Skeletal muscle tissue (tissue), 4 donors: ENCODE measurements at regions not wholly inside any gene's neighbourhood (a gene's known extent, or its start where the extent isn't known, plus 50 kb on each side); places are given as distances from the start of the nearest gene placed in this dataset. TPM values are rescaled to one million over a fixed set of nuclear protein-coding genes. Genes with fewer than 3 reads are reported as not detected.

Source experiments
- H3K27ac ChIP-seq: one replicate; pipeline ENCODE4 v1.7.0; 2013; ENCODE audit warnings: mild to moderate bottlenecking, low read depth, low read length, inconsistent platforms
- H3K27me3 ChIP-seq, 3 donors: one replicate each; pipeline ENCODE4 v1.7.0; 2013; ENCODE audit warnings: low read length in 3 of 3; ENCODE audit not compliant: control insufficient read depth in 3 of 3, insufficient read depth in 3 of 3
- H3K36me3 ChIP-seq, 3 donors: one replicate each; pipeline ENCODE4 v1.7.0; 2013; ENCODE audit warnings: low read length in 3 of 3; ENCODE audit not compliant: control insufficient read depth in 3 of 3, insufficient read depth in 3 of 3
- H3K4me1 ChIP-seq, 3 donors: one replicate each; pipeline ENCODE4 v1.7.0; 2013; ENCODE audit warnings: low read length in 3 of 3, mild to moderate bottlenecking in 3 of 3; ENCODE audit not compliant: control insufficient read depth in 3 of 3, insufficient read depth in 3 of 3
- H3K4me3 ChIP-seq, 3 donors: one replicate each; pipeline ENCODE4 v1.7.0; 2013; ENCODE audit warnings: low read length in 3 of 3
- H3K9ac ChIP-seq, 3 donors: one replicate each; pipeline ENCODE4 v1.7.0; 2013; ENCODE audit warnings: low read length in 3 of 3, mild to moderate bottlenecking in 3 of 3, moderate library complexity in 2 of 3, low read depth in 1 of 3
- H3K9me3 ChIP-seq, 3 donors: one replicate each; pipeline ENCODE4 v1.7.0; 2013; ENCODE audit warnings: low read length in 3 of 3; ENCODE audit not compliant: control insufficient read depth in 3 of 3
- small RNA-seq: library from RNA; depleted of rRNA; stranded (forward); fragments of <200 nt; gene quantifications from one replicate; pipeline ENCODE3, GENCODE V24; 2014
- donor health status: Osteomylitis.

GRCh38 chr1:101077849-101078248 lies 52.3 kb upstream of the DPH5 start:
- Histone ChIP-seq H3K27ac (no peak overlapping the region), H3K4me1 (no peaks in the 10 kb centered on the region), H3K36me3 (no peaks in the 10 kb centered on the region), H3K4me3 (no peak overlapping the region), H3K9me3 (no peaks in the 10 kb centered on the region), H3K27me3 (no peaks in the 10 kb centered on the region), H3K9ac (no peak overlapping the region)

DNA sequence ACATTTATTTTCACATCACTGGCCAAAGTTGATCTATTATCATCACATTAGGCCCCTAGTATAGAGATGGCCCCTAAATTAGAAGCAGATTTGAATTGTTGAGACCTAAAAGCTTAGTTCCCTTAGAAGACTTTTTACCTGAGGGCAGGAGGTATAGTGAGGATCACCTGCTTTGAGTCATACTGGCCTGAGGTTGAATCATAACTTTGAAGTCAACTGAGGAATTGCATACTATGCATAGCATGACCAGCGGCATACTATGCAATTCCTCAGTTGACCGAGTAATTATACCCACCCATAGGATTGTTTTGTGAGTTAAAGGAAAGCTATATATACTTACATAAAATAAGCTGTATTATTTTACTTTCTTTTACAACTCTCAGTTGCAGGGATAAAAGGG lies 50.3 kb upstream of the DPH5 start:
- Histone ChIP-seq H3K27me3 (no peaks in the 10 kb centered on the region), H3K9ac (no peak overlapping the region), H3K4me3 (no peak overlapping the region), H3K4me1 (peaks cover 0 to 6% (median 4%) of the 10 kb centered on the region in 3 donors), H3K36me3 (no peaks in the 10 kb centered on the region), H3K27ac (no peak overlapping the region), H3K9me3 (no peaks in the 10 kb centered on the region)

Small RNA genes in the stretch of these regions (small RNA-seq; reads per million reads assigned to genes)
- not detected for gene RF00424
